HUES48 (cell line): ENCODE measurements at regions not wholly inside any gene's neighbourhood (a gene's known extent, or its start where the extent isn't known, plus 50 kb on each side); places are given as distances from the start of the nearest gene placed in this dataset.

ENCODE experiments used
- H3K27ac ChIP-seq: one replicate; pipeline ENCODE4 v1.7.0; 2013; ENCODE audit warnings: low read depth, low read length, inconsistent platforms
- H3K27me3 ChIP-seq: 2 replicates; pipeline ENCODE4 v1.6.1; 2013; ENCODE audit warnings: mild to moderate bottlenecking, low read length; ENCODE audit not compliant: control insufficient read depth, insufficient read depth
- H3K36me3 ChIP-seq: 2 replicates; pipeline ENCODE4 v1.6.1; 2013; ENCODE audit warnings: low read length; ENCODE audit not compliant: control insufficient read depth, insufficient read depth
- H3K4me1 ChIP-seq: 2 replicates; pipeline ENCODE4 v1.6.1; 2013; ENCODE audit warnings: mild to moderate bottlenecking, low read length; ENCODE audit not compliant: control insufficient read depth, insufficient read depth
- H3K4me3 ChIP-seq: 2 replicates; pipeline ENCODE4 v1.5.1; 2013; ENCODE audit warnings: mild to moderate bottlenecking, low read depth, low read length
- H3K9ac ChIP-seq: 2 replicates; pipeline ENCODE4 v1.6.1; 2013; ENCODE audit warnings: mild to moderate bottlenecking, low read depth, low read length, moderate library complexity
- H3K9me3 ChIP-seq: 2 replicates; pipeline ENCODE4 v1.6.1; 2013; ENCODE audit warnings: low read length; ENCODE audit not compliant: control insufficient read depth, insufficient read depth

DNA sequence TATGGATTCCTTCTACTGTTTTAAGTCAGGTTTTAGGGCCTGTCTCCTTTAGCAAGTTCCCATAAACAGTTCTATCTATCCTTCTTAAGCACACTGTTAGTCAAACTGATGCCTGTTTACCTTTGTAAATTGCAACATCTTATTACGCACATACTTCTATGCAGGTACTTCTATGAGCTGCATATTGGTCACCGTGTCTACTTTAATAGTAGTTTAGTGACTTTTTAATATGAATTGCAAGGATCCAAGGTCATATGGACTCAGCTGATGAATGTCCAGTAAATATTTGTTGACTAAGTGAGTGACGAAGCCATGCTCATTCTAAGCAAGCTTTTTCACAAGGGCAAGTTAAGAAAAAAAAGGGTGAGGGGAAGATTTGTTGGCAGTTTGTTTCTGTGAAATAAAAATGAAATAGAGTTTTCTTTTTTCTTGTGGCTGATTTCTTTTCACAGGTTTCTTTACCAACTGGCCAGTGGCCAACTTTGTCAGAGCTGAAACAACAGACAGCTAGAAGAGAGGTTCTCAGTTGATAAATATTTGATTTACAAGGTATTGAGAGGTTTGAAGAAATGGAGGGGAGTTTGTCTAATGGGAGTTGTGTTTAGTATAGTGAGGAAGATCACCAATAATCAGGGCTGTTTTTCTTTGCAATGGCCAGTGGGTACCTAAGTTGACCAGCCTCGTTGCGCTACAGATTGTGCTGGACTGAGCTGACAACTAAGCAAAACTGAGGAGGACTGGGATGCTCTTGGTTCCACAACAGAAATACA is 141.1 kb downstream of the SLC15A5 start:
- H3K27ac ChIP-seq: no peak overlapping the region
- no peak overlapping the region for H3K9ac ChIP-seq
- no peaks in the 10 kb centered on the region for H3K36me3 ChIP-seq
- no peak overlapping the region for H3K4me3 ChIP-seq
- no peaks in the 10 kb centered on the region for H3K4me1 ChIP-seq
- H3K27me3 ChIP-seq: no peaks in the 10 kb centered on the region
- no peaks in the 10 kb centered on the region for H3K9me3 ChIP-seq

DNA sequence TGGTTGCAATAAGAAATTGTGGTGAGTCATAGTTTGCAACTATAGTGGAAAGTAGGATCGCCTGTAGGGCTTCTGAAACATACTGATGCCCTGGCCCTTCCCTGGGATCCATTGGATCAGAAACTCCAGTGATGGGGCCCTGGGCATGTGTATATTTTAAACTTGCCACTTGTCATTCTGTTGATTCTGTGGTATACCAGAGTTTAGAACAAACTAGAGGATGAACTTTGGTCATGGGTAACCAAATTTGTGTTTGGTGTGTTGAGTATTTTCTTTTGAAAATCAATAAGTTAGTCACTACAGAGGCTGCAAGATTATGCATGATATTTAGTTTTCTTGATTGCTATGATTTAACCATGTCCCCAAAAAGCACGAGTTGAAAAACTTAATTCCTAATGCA is 142.2 kb downstream of the SLC15A5 start:
- no peak overlapping the region for H3K9ac ChIP-seq
- no peaks in the 10 kb centered on the region for H3K27me3 ChIP-seq
- no peaks in the 10 kb centered on the region for H3K4me1 ChIP-seq
- no peak overlapping the region for H3K27ac ChIP-seq
- no peaks in the 10 kb centered on the region for H3K36me3 ChIP-seq
- no peak overlapping the region for H3K4me3 ChIP-seq
- no peaks in the 10 kb centered on the region for H3K9me3 ChIP-seq

DNA sequence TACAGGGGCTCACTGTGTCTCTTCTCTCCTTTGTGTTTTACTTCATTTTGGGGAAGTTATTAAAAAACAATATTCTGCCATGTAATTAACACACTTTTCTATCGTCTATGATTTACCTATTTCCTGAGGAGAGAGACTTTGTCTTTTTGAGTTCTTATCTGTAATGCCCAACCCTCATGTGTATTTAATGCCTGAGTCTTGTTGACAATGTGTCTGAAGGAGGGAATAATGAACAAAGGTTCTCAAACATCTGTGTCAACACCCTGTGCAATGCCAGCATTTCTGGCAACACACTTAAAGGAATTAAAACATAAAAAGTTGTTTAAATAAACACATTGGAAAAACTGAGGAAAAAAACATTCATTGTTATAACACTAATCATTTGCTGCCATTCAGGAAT is 147.1 kb downstream of the SLC15A5 start:
- no peaks in the 10 kb centered on the region for H3K27me3 ChIP-seq
- H3K36me3 ChIP-seq: no peaks in the 10 kb centered on the region
- no peak overlapping the region for H3K9ac ChIP-seq
- H3K9me3 ChIP-seq: no peaks in the 10 kb centered on the region
- no peak overlapping the region for H3K4me3 ChIP-seq
- H3K27ac ChIP-seq: no peak overlapping the region
- no peaks in the 10 kb centered on the region for H3K4me1 ChIP-seq

DNA sequence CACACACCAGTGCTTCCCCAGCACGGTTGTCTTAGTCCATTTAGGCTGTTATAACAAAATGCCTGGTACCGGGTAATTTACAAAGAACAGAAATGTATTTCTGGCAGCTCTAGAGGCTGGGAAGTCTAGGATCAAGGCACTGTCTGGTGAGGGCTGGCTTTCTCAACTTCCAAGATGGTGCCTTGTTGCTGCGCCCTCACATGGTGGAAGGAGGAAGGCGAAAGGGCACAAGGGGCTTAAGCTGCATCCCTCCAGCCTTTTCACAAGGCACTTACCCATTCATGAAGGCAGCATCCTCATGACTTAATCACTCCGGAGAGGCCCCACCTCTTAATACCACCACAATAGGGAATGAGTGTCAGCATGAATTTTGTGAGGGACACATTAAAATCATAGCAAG is 155.5 kb downstream of the SLC15A5 start:
- Histone ChIP-seq H3K9me3 (no peaks in the 10 kb centered on the region), H3K27me3 (no peaks in the 10 kb centered on the region), H3K4me1 (peaks cover 8% of the 10 kb centered on the region), H3K27ac (no peak overlapping the region), H3K4me3 (no peak overlapping the region), H3K36me3 (no peaks in the 10 kb centered on the region), H3K9ac (no peak overlapping the region)

DNA sequence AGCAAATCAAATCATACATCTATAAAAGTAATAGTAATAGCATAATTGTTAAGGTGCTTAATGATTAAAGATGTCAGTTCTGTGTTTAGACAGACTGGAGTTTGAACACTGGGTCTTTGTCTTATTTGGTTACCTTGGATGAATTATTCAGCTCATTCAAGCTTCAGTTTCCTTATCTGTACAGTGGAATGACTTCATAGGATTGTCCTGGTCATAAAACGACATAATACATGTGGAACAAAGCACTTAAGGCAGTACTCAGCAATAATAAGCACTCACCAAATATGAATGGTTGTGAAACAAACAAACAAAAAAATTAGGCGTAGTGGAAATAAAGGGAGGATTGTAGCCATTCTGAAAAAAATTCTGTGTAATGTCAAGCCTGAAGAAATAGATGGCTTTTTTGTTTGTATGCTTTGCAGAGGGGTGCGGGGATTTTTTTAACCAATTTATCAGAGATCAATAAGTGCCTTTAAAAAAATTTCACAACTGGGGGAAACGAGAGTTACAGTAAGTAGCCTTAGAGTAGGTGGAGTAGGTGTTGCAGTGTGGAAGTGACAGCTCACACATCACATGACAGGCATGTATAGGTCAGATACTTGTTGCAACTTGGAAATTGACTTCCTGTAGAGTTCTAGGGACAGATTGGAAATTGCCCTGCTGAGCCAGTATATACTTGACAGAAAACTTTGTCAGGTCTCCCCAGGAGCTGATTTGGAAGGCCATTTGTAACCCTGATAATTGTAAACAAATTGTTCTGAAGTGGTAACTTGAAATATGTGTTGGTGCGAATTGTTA is 157.7 kb downstream of the SLC15A5 start:
- Histone ChIP-seq H3K9ac (no peak overlapping the region), H3K4me1 (peaks cover 8% of the 10 kb centered on the region), H3K9me3 (no peaks in the 10 kb centered on the region), H3K27me3 (no peaks in the 10 kb centered on the region), H3K4me3 (no peak overlapping the region), H3K27ac (no peak overlapping the region), H3K36me3 (no peaks in the 10 kb centered on the region)

DNA sequence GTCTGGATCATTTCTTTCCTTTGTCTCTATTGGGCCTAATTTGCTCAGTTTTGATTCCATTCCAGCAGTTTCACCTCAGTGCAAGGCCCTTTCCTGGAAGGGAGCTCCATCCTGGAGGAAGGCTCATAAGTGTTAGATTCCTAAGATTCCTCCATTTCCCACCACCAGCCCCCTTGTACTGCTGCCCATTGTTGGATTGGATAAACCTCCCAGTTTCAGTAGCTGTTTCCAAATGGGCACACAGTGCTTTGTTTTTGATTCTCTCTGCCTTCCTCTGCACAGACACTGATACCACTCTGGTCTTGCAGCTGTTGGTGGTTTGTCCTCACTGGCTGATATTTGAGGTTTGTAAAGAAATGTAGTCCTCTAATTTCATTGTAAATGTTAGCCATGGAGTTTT is 158.9 kb downstream of the SLC15A5 start:
- Histone ChIP-seq H3K4me3 (no peak overlapping the region), H3K9me3 (no peaks in the 10 kb centered on the region), H3K27me3 (no peaks in the 10 kb centered on the region), H3K9ac (no peak overlapping the region), H3K36me3 (no peaks in the 10 kb centered on the region), H3K4me1 (peaks cover 11% of the 10 kb centered on the region), H3K27ac (no peak overlapping the region)

DNA sequence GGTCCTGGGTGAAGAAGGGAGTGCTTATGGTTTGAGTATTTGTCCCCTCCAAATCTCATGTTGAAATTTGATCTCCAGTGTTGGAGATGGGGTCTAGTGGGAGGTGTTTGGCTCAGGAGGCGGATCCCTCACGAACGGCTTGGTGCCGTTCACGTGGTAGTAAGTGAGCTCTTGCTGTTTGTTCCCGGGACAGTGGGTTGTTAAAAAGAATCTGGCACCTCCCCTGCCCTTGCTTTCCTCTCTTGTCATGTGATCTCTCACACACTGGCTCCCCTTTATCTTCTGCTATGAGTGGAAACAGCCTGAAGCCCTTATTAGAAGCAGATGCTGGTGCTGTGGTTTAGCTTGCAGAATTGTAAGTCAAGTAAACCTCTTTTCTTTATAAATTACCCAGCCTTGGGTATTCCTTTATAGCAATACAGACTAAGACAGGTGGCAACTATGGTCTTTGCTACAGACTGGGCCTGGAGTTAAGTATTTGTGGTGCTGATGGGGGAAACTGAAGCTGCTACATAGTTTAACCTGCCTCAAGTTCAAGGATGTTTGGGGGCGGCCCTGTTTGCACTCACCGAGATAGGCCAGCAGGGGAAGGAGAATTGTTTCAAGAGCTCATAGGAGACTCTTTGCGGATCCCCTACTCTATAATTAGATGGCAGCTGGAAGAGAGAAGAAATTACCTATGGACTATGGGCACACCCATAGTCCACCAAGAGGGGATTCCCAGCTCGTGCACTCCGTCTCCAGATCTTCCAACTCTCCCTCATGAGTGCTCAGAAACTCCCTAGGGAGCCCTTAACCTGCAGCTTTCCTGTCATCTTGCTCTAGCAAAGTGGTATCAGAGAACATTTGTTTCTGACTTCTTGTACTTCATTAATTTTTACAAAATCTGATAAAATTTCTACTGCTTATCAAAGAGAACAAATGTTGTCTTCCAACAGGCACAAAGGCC is 164.6 kb downstream of the SLC15A5 start:
- Histone ChIP-seq H3K36me3 (no peaks in the 10 kb centered on the region), H3K9me3 (no peaks in the 10 kb centered on the region), H3K4me1 (peaks cover 18% of the 10 kb centered on the region), H3K4me3 (peak overlapping the region; percentile 39), H3K27ac (peak overlapping the region; percentile 59), H3K9ac (no peak overlapping the region), H3K27me3 (no peaks in the 10 kb centered on the region)

DNA sequence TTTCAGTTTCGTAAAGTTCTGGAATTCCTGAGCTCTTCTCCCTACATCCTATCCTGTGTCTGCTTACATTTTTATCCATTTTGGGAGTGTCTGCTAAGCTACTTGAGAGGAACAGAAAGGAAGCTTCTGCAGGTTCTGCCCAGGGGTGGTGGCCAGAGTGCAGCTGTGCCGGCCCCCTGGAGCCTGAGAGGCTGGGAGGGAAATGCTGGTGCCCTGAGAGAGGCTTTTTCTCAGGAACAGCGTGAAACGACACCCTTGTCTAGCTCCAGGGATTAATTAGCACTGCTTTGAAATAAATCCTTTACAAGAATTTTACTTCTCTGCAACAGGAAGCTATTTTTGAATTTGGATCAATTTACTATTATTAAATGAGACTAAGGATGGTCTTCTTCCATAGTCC is 165.4 kb downstream of the SLC15A5 start:
- Histone ChIP-seq H3K4me3 (peak overlapping the region; percentile 39), H3K4me1 (peaks cover 18% of the 10 kb centered on the region)

DNA sequence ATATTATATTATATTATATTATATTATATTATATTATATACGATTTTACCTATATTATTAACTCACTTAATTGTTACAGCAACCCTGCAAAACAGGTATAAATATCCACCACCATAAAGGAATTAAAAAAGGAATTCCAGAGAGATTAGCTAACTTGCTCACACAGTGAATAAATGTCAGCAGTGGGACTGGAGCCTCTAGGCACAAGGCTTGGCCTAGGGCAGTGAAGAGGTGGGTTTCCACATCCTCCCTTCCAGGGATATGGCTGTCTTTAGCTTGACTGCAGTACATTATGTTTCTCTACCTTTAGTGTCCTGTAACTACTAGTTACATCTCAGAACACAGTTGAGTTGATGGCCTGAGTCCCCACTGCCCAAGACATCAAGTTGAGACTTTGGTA is 166.9 kb downstream of the SLC15A5 start:
- Histone ChIP-seq H3K36me3 (no peaks in the 10 kb centered on the region), H3K27me3 (no peaks in the 10 kb centered on the region), H3K9ac (no peak overlapping the region), H3K4me1 (peaks cover 18% of the 10 kb centered on the region), H3K27ac (no peak overlapping the region), H3K4me3 (no peak overlapping the region), H3K9me3 (no peaks in the 10 kb centered on the region)

More for the DNA sequence above, 165.4 kb downstream of the SLC15A5 start:
- Histone ChIP-seq H3K27me3 (no peaks in the 10 kb centered on the region), H3K36me3 (no peaks in the 10 kb centered on the region), H3K9ac (no peak overlapping the region), H3K9me3 (no peaks in the 10 kb centered on the region), H3K27ac (no peak overlapping the region)

DNA sequence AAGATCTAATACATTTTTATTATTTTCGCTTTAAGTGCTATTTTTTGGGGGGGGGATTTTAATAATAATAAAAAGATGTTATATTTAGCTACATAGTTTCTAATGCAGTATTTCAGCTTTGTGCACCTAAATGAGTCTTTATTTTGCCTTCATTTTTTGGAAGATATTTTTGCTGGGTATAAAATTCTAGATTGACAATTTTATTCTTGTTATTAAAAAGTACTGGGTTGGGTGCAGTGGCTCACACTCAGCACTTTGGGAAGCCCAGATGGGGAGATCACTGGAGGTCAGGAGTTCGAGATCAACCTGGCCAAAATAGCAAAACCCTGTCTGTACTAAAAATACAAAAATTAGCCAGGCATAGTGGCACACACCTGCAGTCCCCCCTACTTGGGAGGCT is 173.6 kb downstream of the SLC15A5 start:
- Histone ChIP-seq H3K27ac (no peak overlapping the region), H3K27me3 (no peaks in the 10 kb centered on the region), H3K36me3 (no peaks in the 10 kb centered on the region), H3K9ac (no peak overlapping the region), H3K4me3 (no peak overlapping the region), H3K4me1 (no peaks in the 10 kb centered on the region), H3K9me3 (peaks cover 8% of the 10 kb centered on the region)
